ENCODE measurements at regions not wholly inside any gene's neighbourhood (a gene's known extent, or its start where the extent isn't known, plus 50 kb on each side); places are given as distances from the start of the nearest gene placed in this dataset.
A peak's percentile ranks its signal among the peaks of the same experiment; 100 is the strongest.
"Not testable (repeated sequence)": the region's sequence is repeated elsewhere in the genome, so short reads cannot be mapped to it uniquely, and the experiment has no call there.

GRCh38 chr7:121563177-121563576, 167.1 kb upstream of the FAM3C start:
- DNase-seq (ENCODE audit: low spot score), result no peak

GRCh38 chr7:121562259-121562658, 166.2 kb upstream of the FAM3C start:
- DNase-seq (ENCODE audit: low spot score), result no peak

GRCh38 chr7:121561717-121562116, 165.6 kb upstream of the FAM3C start:
- no peak for DNase-seq (ENCODE audit: low spot score)

- DNase-seq (ENCODE audit: low spot score), result no peak
Observed at GRCh38 chr7:121560267-121560990, 164.3 kb upstream of the FAM3C start.

GRCh38 chr7:121558288-121558687, 162.2 kb upstream of the FAM3C start:
- DNase-seq (ENCODE audit: low spot score), result no peak

- DNase-seq (ENCODE audit: low spot score), result no peak
Observed at GRCh38 chr7:121557034-121557892, 161.2 kb upstream of the FAM3C start.

- no peak for DNase-seq (ENCODE audit: low spot score)
Observed at GRCh38 chr7:121555558-121555957, 159.4 kb upstream of the FAM3C start.

GRCh38 chr7:121547544-121548092, 151.5 kb upstream of the FAM3C start:
- DNase-seq (ENCODE audit: low spot score), result peak; percentile 62

- DNase-seq (ENCODE audit: low spot score), result no peak
Observed at GRCh38 chr7:121546632-121547543, 150.8 kb upstream of the FAM3C start.

- DNase-seq (ENCODE audit: low spot score), result no peak
Observed at GRCh38 chr7:121545418-121545817, 149.3 kb upstream of the FAM3C start.

GRCh38 chr7:121544726-121545125, 148.6 kb upstream of the FAM3C start:
- DNase-seq (ENCODE audit: low spot score), result peak; percentile 44

GRCh38 chr7:121544238-121544637, 148.1 kb upstream of the FAM3C start:
- DNase-seq (ENCODE audit: low spot score), result no peak

GRCh38 chr7:121541457-121541856, 145.3 kb upstream of the FAM3C start:
- no peak for DNase-seq (ENCODE audit: low spot score)

GRCh38 chr7:121540138-121540537, 144.0 kb upstream of the FAM3C start:
- DNase-seq (ENCODE audit: low spot score), result no peak

- DNase-seq (ENCODE audit: low spot score), result no peak
Observed at GRCh38 chr7:121537031-121537430, 140.9 kb upstream of the FAM3C start.

- DNase-seq (ENCODE audit: low spot score), result no peak
Observed at GRCh38 chr7:121531175-121532070, 135.3 kb upstream of the FAM3C start.

GRCh38 chr7:121530227-121531174, 134.4 kb upstream of the FAM3C start:
- DNase-seq (ENCODE audit: low spot score), result peak; percentile 73

GRCh38 chr7:121529003-121529402, 132.9 kb upstream of the FAM3C start:
- no peak for DNase-seq (ENCODE audit: low spot score)

- not testable (repeated sequence) for DNase-seq (ENCODE audit: low spot score)
Observed at GRCh38 chr7:121526210-121526609, 130.1 kb upstream of the FAM3C start.
